IMR-90 (cell line): ENCODE measurements at regions not wholly inside any gene's neighbourhood (a gene's known extent, or its start where the extent isn't known, plus 50 kb on each side); places are given as distances from the start of the nearest gene placed in this dataset.

Experiments used
- ATAC-seq: fragments of 200-7000 bp; cut with Tn5 transposase; 2 replicates; pipeline ENCODE4 v1.9.1; 2020; ENCODE audit warnings: low read depth, mild to moderate bottlenecking, moderate library complexity
- BruUV-seq: library from RNA; stranded (reverse); fragments of 400-500 nt; replicated peaks from 2 replicates; lab custom pipeline; 2021; lab: Mats Ljungman, UMichigan
- CTCF ChIA-PET: fragments of 300-600 bp; formaldehyde crosslinking; extraction: SDS; loops from one replicate; lab custom pipeline; 2021; ENCODE audit warnings: antibody characterized with exemption; lab: Yijun Ruan, JAX
- POLR2A ChIA-PET: fragments of 300-600 bp; sonication (Branson Sonifier 250); formaldehyde crosslinking; loops from one replicate; lab custom pipeline; 2022; ENCODE audit warnings: antibody characterized with exemption; ENCODE audit not compliant: unreplicated experiment; lab: Charles Lee
- DNase-seq: peaks from one replicate; pipeline ENCODE4 v3.0.0; 2013
- H2AFZ ChIP-seq: replicated peaks from 2 replicates; pipeline ENCODE3; 2013; ENCODE audit warnings: low read length, mild to moderate bottlenecking; ENCODE audit not compliant: poor library complexity
- H2AK5ac ChIP-seq: 2 replicates; pipeline ENCODE4 v1.6.1; 2013; ENCODE audit warnings: low read depth, low read length, inconsistent platforms
- H2AK9ac ChIP-seq: replicated peaks from 2 replicates; pipeline ENCODE3; 2013; ENCODE audit warnings: mild to moderate bottlenecking, low read depth, low read length, moderate library complexity; ENCODE audit not compliant: poor library complexity
- H2BK120ac ChIP-seq: 2 replicates; pipeline ENCODE4 v1.6.1; 2013; ENCODE audit warnings: low read depth, low read length, inconsistent platforms
- H2BK15ac ChIP-seq: 3 replicates; pipeline ENCODE4 v1.6.1; 2013; ENCODE audit warnings: low read depth, low read length, inconsistent platforms
- H2BK20ac ChIP-seq: 2 replicates; pipeline ENCODE4 v1.6.1; 2013; ENCODE audit warnings: low read depth, mild to moderate bottlenecking, inconsistent platforms, low read length, moderate library complexity
- H2BK5ac ChIP-seq: 2 replicates; pipeline ENCODE4 v1.6.1; 2013; ENCODE audit warnings: mild to moderate bottlenecking, low read depth, low read length, inconsistent platforms; ENCODE audit not compliant: poor library complexity, severe bottlenecking
- H3K14ac ChIP-seq: replicated peaks from 2 replicates; pipeline ENCODE4 v1.6.1; 2013; ENCODE audit warnings: low read depth, low read length, inconsistent platforms
- H3K18ac ChIP-seq: 2 replicates; pipeline ENCODE4 v1.6.1; 2013; ENCODE audit warnings: low read depth, low read length, control low read depth
- H3K23ac ChIP-seq: 2 replicates; pipeline ENCODE4 v1.6.1; 2013; ENCODE audit warnings: low read depth, low read length, inconsistent platforms
- H3K27ac ChIP-seq: 2 replicates; pipeline ENCODE4 v1.5.1; 2013; ENCODE audit warnings: mild to moderate bottlenecking, control low read depth, low read length; ENCODE audit not compliant: insufficient read depth
- H3K27me3 ChIP-seq: 2 replicates; pipeline ENCODE4 v1.6.1; 2013; ENCODE audit warnings: low read length; ENCODE audit not compliant: control insufficient read depth, insufficient read depth
- H3K36me3 ChIP-seq: 2 replicates; pipeline ENCODE4 v1.6.1; 2013; ENCODE audit warnings: low read length, mixed read lengths; ENCODE audit not compliant: control insufficient read depth, insufficient read depth
- H3K4ac ChIP-seq: 2 replicates; pipeline ENCODE4 v1.6.1; 2013; ENCODE audit warnings: low read depth, low read length, inconsistent platforms
- H3K4me1 ChIP-seq: 2 replicates; pipeline ENCODE4 v1.6.1; 2013; ENCODE audit warnings: low read length, mixed read lengths; ENCODE audit not compliant: control insufficient read depth, insufficient read depth
- H3K4me2 ChIP-seq: 2 replicates; pipeline ENCODE4 v1.6.1; 2013; ENCODE audit warnings: low read depth, mild to moderate bottlenecking, control low read depth, low read length, moderate library complexity
- H3K4me3 ChIP-seq: 2 replicates; pipeline ENCODE4 v1.5.1; 2013; ENCODE audit warnings: low read depth, mild to moderate bottlenecking, control low read depth, low read length, moderate library complexity; ENCODE audit not compliant: insufficient read depth
- H3K56ac ChIP-seq: 2 replicates; pipeline ENCODE4 v1.6.1; 2013; ENCODE audit warnings: low read length, inconsistent platforms; ENCODE audit not compliant: insufficient read depth; ENCODE audit errors: extremely low read depth
- H3K79me1 ChIP-seq, 2 experiments: 2 replicates each; pipeline ENCODE4 v1.6.1; 2013; ENCODE audit warnings: low read length in 2 of 2, inconsistent platforms in 1 of 2, low read depth in 1 of 2
- H3K9ac ChIP-seq: 2 replicates; pipeline ENCODE4 v1.6.1; 2013; ENCODE audit warnings: low read depth, low read length, control low read depth
- H3K9me1 ChIP-seq: 2 replicates; pipeline ENCODE4 v1.6.1; 2013; ENCODE audit warnings: low read length, inconsistent platforms; ENCODE audit not compliant: insufficient read depth
- H3K9me3 ChIP-seq: 2 replicates; pipeline ENCODE4 v1.6.1; 2013; ENCODE audit warnings: low read length; ENCODE audit not compliant: control insufficient read depth, insufficient read depth
- H4K20me1 ChIP-seq: 2 replicates; pipeline ENCODE4 v1.6.1; 2013; ENCODE audit warnings: low read length, inconsistent platforms; ENCODE audit not compliant: insufficient read depth
- H4K5ac ChIP-seq: 2 replicates; pipeline ENCODE4 v1.6.1; 2013; ENCODE audit warnings: mild to moderate bottlenecking, low read depth, low read length, control low read depth
- H4K8ac ChIP-seq, 2 experiments: 2 replicates each; pipeline ENCODE4 v1.6.1; 2013; ENCODE audit warnings: low read depth in 2 of 2, low read length in 2 of 2, control low read depth in 1 of 2, inconsistent platforms in 1 of 2
- H4K91ac ChIP-seq: 2 replicates; pipeline ENCODE4 v1.6.1; 2013; ENCODE audit warnings: low read depth, low read length, inconsistent platforms; ENCODE audit not compliant: insufficient read depth
- BHLHE40 ChIP-seq: fragments of 150-350 bp; IDR thresholded peaks from 2 replicates; pipeline ENCODE4 v1.6.1; 2016; ENCODE audit warnings: mild to moderate bottlenecking, low read depth, low read length
- CEBPB ChIP-seq: IDR thresholded peaks from 2 replicates; pipeline ENCODE4 v1.6.1; 2012; ENCODE audit warnings: low read depth, low read length, improper control_type of control experiment
- CHD1 ChIP-seq: IDR thresholded peaks from 2 replicates; pipeline ENCODE4 v1.6.1; 2012; ENCODE audit warnings: low read depth, low read length, improper control_type of control experiment
- FOS ChIP-seq: fragments of 150-350 bp; IDR thresholded peaks from 2 replicates; pipeline ENCODE4 v1.6.1; 2016; ENCODE audit warnings: low read depth, low read length
- MAFK ChIP-seq: IDR thresholded peaks from 2 replicates; pipeline ENCODE4 v1.6.1; 2012; ENCODE audit warnings: low read depth, low read length, improper control_type of control experiment
- MAZ ChIP-seq: IDR thresholded peaks from 2 replicates; pipeline ENCODE4 v1.6.1; 2012; ENCODE audit warnings: low read depth, mild to moderate bottlenecking, low read length, improper control_type of control experiment, moderate library complexity, borderline replicate concordance
- MXI1 ChIP-seq: IDR thresholded peaks from 2 replicates; pipeline ENCODE4 v1.6.1; 2012; ENCODE audit warnings: low read depth, mild to moderate bottlenecking, low read length, moderate library complexity, borderline replicate concordance
- NFE2L2 ChIP-seq: fragments of 150-350 bp; IDR thresholded peaks from 2 replicates; pipeline ENCODE4 v1.6.1; 2016; ENCODE audit warnings: low read depth, mild to moderate bottlenecking, low read length
- POLR2A ChIP-seq: IDR thresholded peaks from 2 replicates; pipeline ENCODE4 v1.6.1; 2012; ENCODE audit warnings: mild to moderate bottlenecking, low read depth, low read length
- RAD21 ChIP-seq: IDR thresholded peaks from 2 replicates; pipeline ENCODE4 v1.6.1; 2012; ENCODE audit warnings: low read length, improper control_type of control experiment
- RCOR1 ChIP-seq: IDR thresholded peaks from 2 replicates; pipeline ENCODE4 v1.6.1; 2012; ENCODE audit warnings: mild to moderate bottlenecking, low read length, improper control_type of control experiment; ENCODE audit not compliant: insufficient replicate concordance
- RFX5 ChIP-seq: IDR thresholded peaks from 2 replicates; pipeline ENCODE4 v1.8.0; 2012; ENCODE audit warnings: low read depth, mild to moderate bottlenecking, low read length, moderate library complexity
- SMC3 ChIP-seq: fragments of 150-350 bp; IDR thresholded peaks from 2 replicates; pipeline ENCODE4 v1.6.1; 2016; ENCODE audit warnings: low read depth, mild to moderate bottlenecking, antibody characterized with exemption, low read length, moderate library complexity
- WGBS, 2 experiments: methylation state at CpG; one replicate each; pipeline versions ENCODE4 v1.1.5 to v1.1.7; 2013; ENCODE audit warnings: missing lambda C conversion rate in 2 of 2; ENCODE audit not compliant: insufficient read length in 1 of 2; ENCODE audit errors: extremely low coverage in 2 of 2; 5-methylcytosine and 5-hydroxymethylcytosine counted together
- dilution Hi-C: fragments of 300-500 bp; cut with HindIII; formaldehyde crosslinking; loops from one replicate; pipeline ENCODE4 v1.14.3; 2018; ENCODE audit warnings: low sequenced_read_pairs; ENCODE audit not compliant: unreplicated experiment
- in situ Hi-C: fragments of 300-500 bp; cut with MboI; formaldehyde crosslinking; loops from 3 replicates; pipeline ENCODE4 v1.14.3; 2019; ENCODE audit warnings: low sequenced_read_pairs, inconsistent platforms, mixed read lengths
- intact Hi-C: fragments of 100-400 bp; cut with micrococcal nuclease; formaldehyde crosslinking; loops from 2 replicates; pipeline ENCODE4 v1.10.0; 2022
- TF ChIP-seq, protein P1 (sequence below): fragments of 150-350 bp; IDR thresholded peaks from 2 replicates; pipeline ENCODE4 v1.6.1; 2017; ENCODE audit warnings: mild to moderate bottlenecking, antibody characterized with exemption, low read length, low read depth
- TF ChIP-seq, protein P2 (sequence below): conservative IDR thresholded peaks from 2 replicates; pipeline ENCODE4 v1.5.1; 2012; ENCODE audit warnings: mild to moderate bottlenecking, low read depth, low read length, improper control_type of control experiment
- TF ChIP-seq, protein P3 (sequence below): fragments of 150-350 bp; IDR thresholded peaks from 2 replicates; pipeline ENCODE4 v1.6.1; 2016; ENCODE audit warnings: low read depth, mild to moderate bottlenecking, low read length, moderate library complexity, borderline replicate concordance

DNA sequence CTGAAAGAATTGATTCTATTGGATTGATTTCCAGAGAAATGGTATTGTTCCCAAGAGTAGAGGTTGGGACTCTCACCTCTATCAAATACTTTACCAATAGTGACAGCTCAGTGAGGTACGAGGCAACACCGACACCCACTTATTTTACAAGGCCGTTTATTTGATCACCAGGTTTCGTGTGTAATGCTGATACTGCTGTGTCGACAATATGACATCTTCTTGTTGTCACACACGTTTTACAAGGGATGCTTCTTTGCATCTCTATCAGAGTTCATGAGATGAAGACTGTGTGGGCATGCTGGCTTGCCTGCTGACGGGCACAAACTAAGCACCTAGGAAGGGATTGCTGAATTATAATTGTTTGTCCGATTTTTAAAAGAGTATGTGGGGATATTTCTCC lies 217.8 kb upstream of the EGLN3 start:
- no peak for DNase-seq
- TF ChIP-seq FOS = no peak
- TF ChIP-seq POLR2A = no peak
- TF ChIP-seq MAZ = no peak
- TF ChIP-seq, protein P1, sequence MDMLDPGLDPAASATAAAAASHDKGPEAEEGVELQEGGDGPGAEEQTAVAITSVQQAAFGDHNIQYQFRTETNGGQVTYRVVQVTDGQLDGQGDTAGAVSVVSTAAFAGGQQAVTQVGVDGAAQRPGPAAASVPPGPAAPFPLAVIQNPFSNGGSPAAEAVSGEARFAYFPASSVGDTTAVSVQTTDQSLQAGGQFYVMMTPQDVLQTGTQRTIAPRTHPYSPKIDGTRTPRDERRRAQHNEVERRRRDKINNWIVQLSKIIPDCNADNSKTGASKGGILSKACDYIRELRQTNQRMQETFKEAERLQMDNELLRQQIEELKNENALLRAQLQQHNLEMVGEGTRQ = no peak
- no peak for TF ChIP-seq RFX5
- TF ChIP-seq NFE2L2 = no peak
- TF ChIP-seq SMC3 = no peak
- TF ChIP-seq, protein P2, sequence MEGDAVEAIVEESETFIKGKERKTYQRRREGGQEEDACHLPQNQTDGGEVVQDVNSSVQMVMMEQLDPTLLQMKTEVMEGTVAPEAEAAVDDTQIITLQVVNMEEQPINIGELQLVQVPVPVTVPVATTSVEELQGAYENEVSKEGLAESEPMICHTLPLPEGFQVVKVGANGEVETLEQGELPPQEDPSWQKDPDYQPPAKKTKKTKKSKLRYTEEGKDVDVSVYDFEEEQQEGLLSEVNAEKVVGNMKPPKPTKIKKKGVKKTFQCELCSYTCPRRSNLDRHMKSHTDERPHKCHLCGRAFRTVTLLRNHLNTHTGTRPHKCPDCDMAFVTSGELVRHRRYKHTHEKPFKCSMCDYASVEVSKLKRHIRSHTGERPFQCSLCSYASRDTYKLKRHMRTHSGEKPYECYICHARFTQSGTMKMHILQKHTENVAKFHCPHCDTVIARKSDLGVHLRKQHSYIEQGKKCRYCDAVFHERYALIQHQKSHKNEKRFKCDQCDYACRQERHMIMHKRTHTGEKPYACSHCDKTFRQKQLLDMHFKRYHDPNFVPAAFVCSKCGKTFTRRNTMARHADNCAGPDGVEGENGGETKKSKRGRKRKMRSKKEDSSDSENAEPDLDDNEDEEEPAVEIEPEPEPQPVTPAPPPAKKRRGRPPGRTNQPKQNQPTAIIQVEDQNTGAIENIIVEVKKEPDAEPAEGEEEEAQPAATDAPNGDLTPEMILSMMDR = no peak
- no peak for TF ChIP-seq RCOR1
- no peak for TF ChIP-seq MXI1
- TF ChIP-seq CEBPB = no peak
- TF ChIP-seq, protein P3, sequence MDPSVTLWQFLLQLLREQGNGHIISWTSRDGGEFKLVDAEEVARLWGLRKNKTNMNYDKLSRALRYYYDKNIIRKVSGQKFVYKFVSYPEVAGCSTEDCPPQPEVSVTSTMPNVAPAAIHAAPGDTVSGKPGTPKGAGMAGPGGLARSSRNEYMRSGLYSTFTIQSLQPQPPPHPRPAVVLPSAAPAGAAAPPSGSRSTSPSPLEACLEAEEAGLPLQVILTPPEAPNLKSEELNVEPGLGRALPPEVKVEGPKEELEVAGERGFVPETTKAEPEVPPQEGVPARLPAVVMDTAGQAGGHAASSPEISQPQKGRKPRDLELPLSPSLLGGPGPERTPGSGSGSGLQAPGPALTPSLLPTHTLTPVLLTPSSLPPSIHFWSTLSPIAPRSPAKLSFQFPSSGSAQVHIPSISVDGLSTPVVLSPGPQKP = no peak
- no peak for TF ChIP-seq MAFK
- TF ChIP-seq BHLHE40 = no peak
- TF ChIP-seq RAD21 = no peak
- TF ChIP-seq CHD1 = no peak
- Histone ChIP-seq H3K9me3 (no peaks in the 10 kb centered on the region), H2BK20ac (no peak overlapping the region), H2BK15ac (no peak overlapping the region), H3K27me3 (no peaks in the 10 kb centered on the region), H3K79me1 (no peaks in the 10 kb centered on the region), H3K4ac (no peak overlapping the region), H2AK9ac (no peak overlapping the region), H3K27ac (no peak overlapping the region), H3K4me3 (no peak overlapping the region), H2BK120ac (no peak overlapping the region), H2AK5ac (no peak overlapping the region), H2AFZ (no peak overlapping the region), H2BK5ac (no peak overlapping the region), H3K9me1 (no peaks in the 10 kb centered on the region), H3K4me1 (no peaks in the 10 kb centered on the region), H4K91ac (no peak overlapping the region), H4K20me1 (no peaks in the 10 kb centered on the region), H4K8ac (no peak overlapping the region), H3K23ac (no peak overlapping the region), H3K9ac (no peak overlapping the region), H3K18ac (no peak overlapping the region), H3K4me2 (no peak overlapping the region), H3K14ac (no peak overlapping the region), H3K36me3 (no peaks in the 10 kb centered on the region), H3K56ac (no peak overlapping the region), H4K5ac (no peak overlapping the region)
- no peak for ATAC-seq
- CTCF ChIA-PET = no interaction called here
- BruUV-seq = no TSS peak
- in situ Hi-C loops (no loop called here), intact Hi-C loops (no loop called here), dilution Hi-C loops (no loop called here)
- POLR2A ChIA-PET = no interaction called here
- WGBS, 2 experiments = no CpG with 5 or more reads among the region's 8 CpGs
